HepG2 (cell line): ENCODE measurements at regions not wholly inside any gene's neighbourhood (a gene's known extent, or its start where the extent isn't known, plus 50 kb on each side); places are given as distances from the start of the nearest gene placed in this dataset.

Experiments used
- ATAC-seq: fragments of 200-7000 bp; cut with Tn5 transposase; 3 replicates; pipeline ENCODE4 v1.9.1; 2020; ENCODE audit warnings: mild to moderate bottlenecking, moderate library complexity
- BruUV-seq: library from RNA; stranded (reverse); fragments of 400-500 nt; replicated peaks from 2 replicates; lab custom pipeline; 2021; lab: Mats Ljungman, UMichigan
- CTCF ChIA-PET: fragments of 300-600 bp; formaldehyde crosslinking; extraction: SDS; loops from one replicate; lab custom pipeline; 2021; ENCODE audit warnings: low total read pairs, inconsistent platforms, low intra/inter-chr PET ratio; lab: Yijun Ruan, JAX
- POLR2A ChIA-PET: fragments of 350-600 bp; sonication (Branson Sonifier 250); formaldehyde crosslinking; loops from one replicate; lab custom pipeline; 2020; ENCODE audit warnings: antibody characterized with exemption, inconsistent platforms; lab: Yijun Ruan, JAX
- DNase-seq: peaks from one replicate; pipeline ENCODE4 v3.0.0-alpha.2; 2015; ENCODE audit warnings: low spot score
- FAIRE-seq: peaks from 3 replicates; lab custom pipeline; 2011; peaks lifted over from hg19 to GRCh38; lab: Jason Lieb, UNC
- H2AFZ ChIP-seq: one replicate; pipeline ENCODE4 v1.6.1; 2011; ENCODE audit warnings: low read length, inconsistent platforms
- H3K27ac ChIP-seq: fragments of 300-600 bp; 3 replicates; pipeline ENCODE4 v1.8.0; 2011; ENCODE audit warnings: mixed run types, mild to moderate bottlenecking, mixed read lengths, low read length, inconsistent platforms; ENCODE audit not compliant: insufficient read depth; ENCODE audit errors: extremely low read length
- H3K27me3 ChIP-seq, 2 experiments: fragments of 200-600 bp in 1 of 2; 2 replicates in 1 of 2; 3 replicates in 1 of 2; pipeline versions ENCODE4 v1.6.0 to v1.8.0; 2011; ENCODE audit warnings: low read length in 2 of 2, mild to moderate bottlenecking in 2 of 2, moderate library complexity in 2 of 2, inconsistent platforms in 1 of 2; ENCODE audit not compliant: insufficient read depth in 2 of 2, control insufficient read depth in 1 of 2
- H3K36me3 ChIP-seq, 2 experiments: fragments of 200-600 bp in 1 of 2; replicated peaks in 1 of 2; 2 replicates in 1 of 2; 3 replicates in 1 of 2; pipeline versions ENCODE4 v1.5.1 to v1.8.0; 2011; ENCODE audit warnings: low read length in 2 of 2, inconsistent platforms in 1 of 2; ENCODE audit not compliant: insufficient read depth in 2 of 2, control insufficient read depth in 1 of 2
- H3K4me1 ChIP-seq: 2 replicates; pipeline ENCODE4 v1.5.1; 2012; ENCODE audit warnings: low read length, inconsistent platforms; ENCODE audit not compliant: insufficient read depth
- H3K4me2 ChIP-seq: 2 replicates; pipeline ENCODE4 v1.6.0; 2011; ENCODE audit warnings: low read depth, low read length, inconsistent platforms
- H3K4me3 ChIP-seq, 3 experiments: fragments of 200-600 bp in 1 of 3; sonication (generic), shearing (Covaris generic) in 1 of 3; replicated peaks in 1 of 3; 2 replicates each; pipeline ENCODE4 v1.5.1; 2011 to 2016; ENCODE audit warnings: low read length in 3 of 3, inconsistent platforms in 2 of 3, low read depth in 2 of 3, mild to moderate bottlenecking in 2 of 3, control low read depth in 1 of 3, mixed read lengths in 1 of 3; ENCODE audit not compliant: insufficient read depth in 1 of 3
- H3K79me2 ChIP-seq: one replicate; pipeline ENCODE4 v1.6.1; 2011; ENCODE audit warnings: low read length, inconsistent platforms; ENCODE audit not compliant: insufficient read depth
- H3K9ac ChIP-seq: 2 replicates; pipeline ENCODE4 v1.6.0; 2011; ENCODE audit warnings: mild to moderate bottlenecking, low read depth, low read length, inconsistent platforms; ENCODE audit not compliant: insufficient read depth
- H3K9me3 ChIP-seq: 2 replicates; pipeline ENCODE4 v1.5.1; 2012; ENCODE audit warnings: mild to moderate bottlenecking, low read length
- H4K20me1 ChIP-seq: 2 replicates; pipeline ENCODE4 v1.6.0; 2011; ENCODE audit warnings: inconsistent platforms, mild to moderate bottlenecking, low read length, moderate library complexity; ENCODE audit not compliant: insufficient read depth
- ARHGAP35 ChIP-seq: sonication (generic); formaldehyde crosslinking; IDR thresholded peaks from 2 replicates; pipeline ENCODE4 v1.9.0; 2022; ENCODE audit warnings: mild to moderate bottlenecking, inconsistent platforms, moderate library complexity, missing genetic modification reagents, borderline replicate concordance
- KIAA2018 ChIP-seq: sonication (generic); formaldehyde crosslinking; IDR thresholded peaks from 2 replicates; pipeline ENCODE4 v1.5.0; 2020; ENCODE audit warnings: mild to moderate bottlenecking, missing genetic modification reagents, borderline replicate concordance
- RXRA ChIP-seq: sonication (generic); formaldehyde crosslinking; IDR thresholded peaks from 2 replicates; pipeline ENCODE4 v1.5.1; 2020; ENCODE audit warnings: missing genetic modification reagents
- USF2 ChIP-seq, 2 experiments: sonication (generic) in 1 of 2; formaldehyde crosslinking in 1 of 2; IDR thresholded peaks; 2 replicates each; pipeline versions ENCODE4 v1.5.1 to v1.6.1; 2011 to 2020; ENCODE audit warnings: borderline replicate concordance in 1 of 2, low read depth in 1 of 2, low read length in 1 of 2, mild to moderate bottlenecking in 1 of 2, missing genetic modification reagents in 1 of 2, moderate library complexity in 1 of 2
- ZBTB37 ChIP-seq: sonication (generic); formaldehyde crosslinking; IDR thresholded peaks from 2 replicates; pipeline ENCODE4 v1.4.0; 2020; ENCODE audit warnings: mild to moderate bottlenecking, missing genetic modification reagents
- ZNF33A ChIP-seq: sonication (generic); formaldehyde crosslinking; IDR thresholded peaks from 2 replicates; pipeline ENCODE4 v1.5.1; 2020; ENCODE audit warnings: missing genetic modification reagents, mild to moderate bottlenecking, moderate library complexity, borderline replicate concordance
- ZNF782 ChIP-seq: sonication (generic); formaldehyde crosslinking; IDR thresholded peaks from 2 replicates; pipeline ENCODE4 v1.4.0; 2020; ENCODE audit warnings: missing genetic modification reagents, mild to moderate bottlenecking, borderline replicate concordance
- ZXDC ChIP-seq: sonication (generic); formaldehyde crosslinking; IDR thresholded peaks from 2 replicates; pipeline ENCODE4 v1.5.0; 2020; ENCODE audit warnings: mild to moderate bottlenecking, missing genetic modification reagents
- WGBS: methylation state at CpG from one replicate; pipeline ENCODE4 v1.1.6; 2017; ENCODE audit warnings: low lambda C conversion rate; 5-methylcytosine and 5-hydroxymethylcytosine counted together
- in situ Hi-C: cut with HindIII; loops from 2 replicates; pipeline ENCODE4 v1.10.0; 2017; ENCODE audit warnings: low pct_unique_long_range_greater_than_20kb; ENCODE audit not compliant: extremely low pct_ligation_motif_present
- intact Hi-C: fragments of 100-400 bp; cut with micrococcal nuclease; formaldehyde crosslinking; loops from one replicate; pipeline ENCODE4 v1.10.0; 2022; ENCODE audit not compliant: unreplicated experiment

GRCh38 chr12:58421990-58422389 is 480.6 kb downstream of the ATP23 start:
- ChIA-PET POLR2A (no interaction called here), CTCF (no interaction called here)
- no peak for FAIRE-seq
- Histone ChIP-seq H2AFZ (no peak overlapping the region), H4K20me1 (no peaks in the 10 kb centered on the region), H3K9me3 (no peaks in the 10 kb centered on the region), H3K4me1 (peaks cover 8% of the 10 kb centered on the region; the same call in 1 of the 2 replicates), H3K4me3 (no peak overlapping the region), H3K27me3 (no peaks in the 10 kb centered on the region), H3K36me3 (no peaks in the 10 kb centered on the region), H3K27ac (no peak overlapping the region), H3K79me2 (no peaks in the 10 kb centered on the region), H3K9ac (no peak overlapping the region), H3K4me2 (no peak overlapping the region)
- 2% methylated on average over 3 of the region's 3 CpGs for WGBS
- in situ Hi-C loops (no loop called here), intact Hi-C loops (no loop called here)
- no peak for ATAC-seq
- no peak for TF ChIP-seq ZNF782 (CRISPR knock-in tag)
- TF ChIP-seq ZXDC (CRISPR knock-in tag), result no peak
- TF ChIP-seq ZBTB37, result no peak
- no peak for TF ChIP-seq KIAA2018 (CRISPR knock-in tag)
- no peak for TF ChIP-seq ZNF33A (CRISPR knock-in tag)
- no peak for TF ChIP-seq RXRA (CRISPR knock-in tag)
- no peak for TF ChIP-seq ARHGAP35
- TF ChIP-seq USF2 (IDR thresholded peaks at IDR 0.05; ENCODE audit: low read depth, low read length), result no peak
- no peak for TF ChIP-seq USF2 (CRISPR knock-in tag; IDR thresholded peaks at IDR 0.05; ENCODE audit: borderline replicate concordance)
- DNase-seq, result no peak
- BruUV-seq, result no TSS peak
